ENCODE measurements at regions not wholly inside any gene's neighbourhood (a gene's known extent, or its start where the extent isn't known, plus 50 kb on each side); places are given as distances from the start of the nearest gene placed in this dataset.
A peak's percentile ranks its signal among the peaks of the same experiment; 100 is the strongest.

- in situ Hi-C loops (cut with HindIII; ENCODE audit: low sequenced_read_pairs) = no loop called here
Measured at GRCh38 chr3:72316501-72317279, 531.6 kb downstream of the SHQ1 start.

GRCh38 chr3:72313308-72313707, 528.4 kb upstream of the PROK2 start:
- no peak for TF ChIP-seq CTCF (IDR thresholded peaks at IDR 0.05; ENCODE audit: low read depth, low read length, missing control alignments)
- H3K4me3 ChIP-seq (ENCODE audit: low read depth, low read length) = no peak overlapping the region
- in situ Hi-C loops (cut with HindIII; ENCODE audit: low sequenced_read_pairs) = no loop called here
- DNase-seq (ENCODE audit: low read depth) = no peak

More at GRCh38 chr3:72316501-72317279, 531.6 kb downstream of the SHQ1 start:
- no peak for TF ChIP-seq CTCF (IDR thresholded peaks at IDR 0.05; ENCODE audit: low read depth, low read length, missing control alignments)
- H3K4me3 ChIP-seq (ENCODE audit: low read depth, low read length) = no peak overlapping the region
- DNase-seq (ENCODE audit: low read depth) = no peak

- no peak for DNase-seq (ENCODE audit: low read depth)
- H3K4me3 ChIP-seq (ENCODE audit: low read depth, low read length) = no peak overlapping the region
- in situ Hi-C loops (cut with HindIII; ENCODE audit: low sequenced_read_pairs) = no loop called here
- no peak for TF ChIP-seq CTCF (IDR thresholded peaks at IDR 0.05; ENCODE audit: low read depth, low read length, missing control alignments)
Measured at GRCh38 chr3:72312339-72312738, 527.4 kb upstream of the PROK2 start.

- H3K4me3 ChIP-seq (ENCODE audit: low read depth, low read length) = no peak overlapping the region
- no peak for DNase-seq (ENCODE audit: low read depth)
- no peak for TF ChIP-seq CTCF (IDR thresholded peaks at IDR 0.05; ENCODE audit: low read depth, low read length, missing control alignments)
- in situ Hi-C loops (cut with HindIII; ENCODE audit: low sequenced_read_pairs) = no loop called here
Measured at GRCh38 chr3:72311425-72311824, 526.5 kb upstream of the PROK2 start.

- peak; percentile 11 for DNase-seq (ENCODE audit: low read depth)
- in situ Hi-C loops (cut with HindIII; ENCODE audit: low sequenced_read_pairs) = no loop called here
Measured at GRCh38 chr3:72310419-72311380, 525.8 kb upstream of the PROK2 start.

More at GRCh38 chr3:72310419-72311380, 525.8 kb upstream of the PROK2 start:
- no peak for TF ChIP-seq CTCF (IDR thresholded peaks at IDR 0.05; ENCODE audit: low read depth, low read length, missing control alignments)
- no peak overlapping the region for H3K4me3 ChIP-seq (ENCODE audit: low read depth, low read length)
